B cell (primary cell): ENCODE measurements at regions not wholly inside any gene's neighbourhood (a gene's known extent, or its start where the extent isn't known, plus 50 kb on each side); places are given as distances from the start of the nearest gene placed in this dataset.

Experiments used
- ATAC-seq: fragments of 200-7000 bp; cut with Tn5 transposase; one replicate; pipeline ENCODE4 v1.10.0; 2021; ENCODE audit warnings: low read depth, mild to moderate bottlenecking, moderate number of reproducible peaks, moderate library complexity
- CTCF ChIA-PET: fragments of 350-600 bp; sonication (Branson Sonifier 250); formaldehyde crosslinking; loops from one replicate; lab custom pipeline; 2021; ENCODE audit warnings: antibody characterized with exemption, inconsistent platforms; lab: Charles Lee
- POLR2A ChIA-PET: fragments of 350-600 bp; sonication (Branson Sonifier 250); formaldehyde crosslinking; loops from one replicate; lab custom pipeline; 2021; ENCODE audit warnings: antibody characterized with exemption; lab: Charles Lee
- DNase-seq: peaks from one replicate; pipeline ENCODE4 v3.0.0; 2013
- H2AFZ ChIP-seq: 2 replicates; pipeline ENCODE4 v1.6.1; 2012; ENCODE audit warnings: mild to moderate bottlenecking, low read depth, low read length; ENCODE audit not compliant: insufficient read depth, poor library complexity, severe bottlenecking
- H3K27ac ChIP-seq, 2 donors: 1 replicate in 1 of 2; 2 replicates in 1 of 2; pipeline ENCODE4 v1.5.1; 2012 to 2013; ENCODE audit warnings: low read length in 2 of 2, mild to moderate bottlenecking in 2 of 2, moderate library complexity in 1 of 2
- H3K27me3 ChIP-seq, 4 experiments: fragments of 200-600 bp in 1 of 4; sonication (generic) in 1 of 4; replicated peaks in 1 of 4; 1 replicate in 2 of 4; 2 replicates in 2 of 4; pipeline versions ENCODE4 v1.6.1 to v1.7.0; 2013 to 2016; ENCODE audit warnings: low read length in 3 of 4, mild to moderate bottlenecking in 2 of 4, mixed read lengths in 1 of 4, moderate library complexity in 1 of 4; ENCODE audit not compliant: insufficient read depth in 4 of 4, control insufficient read depth in 3 of 4; ENCODE audit errors: control extremely low read depth in 1 of 4
- H3K36me3 ChIP-seq, 2 experiments: replicated peaks in 1 of 2; 1 replicate in 1 of 2; 2 replicates in 1 of 2; pipeline versions ENCODE4 v1.6.1 to v1.7.1; 2013; ENCODE audit warnings: low read length in 1 of 2; ENCODE audit not compliant: insufficient read depth in 2 of 2, control insufficient read depth in 1 of 2; ENCODE audit errors: control extremely low read depth in 1 of 2, extremely low read depth in 1 of 2
- H3K4me1 ChIP-seq, 2 donors: fragments of 200-600 bp in 1 of 2; sonication (generic) in 1 of 2; 1 replicate in 1 of 2; 2 replicates in 1 of 2; pipeline versions ENCODE4 v1.5.1 to v1.6.1; 2013 to 2017; ENCODE audit warnings: low read length in 2 of 2; ENCODE audit not compliant: control insufficient read depth in 2 of 2, insufficient read depth in 2 of 2
- H3K4me2 ChIP-seq: replicated peaks from 2 replicates; pipeline ENCODE3; 2012; ENCODE audit warnings: mild to moderate bottlenecking, low read depth, low read length; ENCODE audit not compliant: poor library complexity, severe bottlenecking
- H3K4me3 ChIP-seq, 5 experiments: fragments of 200-600 bp in 1 of 5; sonication (generic) in 1 of 5; 1 replicate in 3 of 5; 2 replicates in 2 of 5; pipeline versions ENCODE4 v1.5.1 to v1.7.0; 2011 to 2016; ENCODE audit warnings: low read length in 4 of 5, mild to moderate bottlenecking in 4 of 5, low read depth in 2 of 5, control low read depth in 1 of 5, moderate library complexity in 1 of 5; ENCODE audit not compliant: insufficient read depth in 1 of 5; ENCODE audit errors: control extremely low read depth in 1 of 5, extremely low read depth in 1 of 5
- H3K79me2 ChIP-seq: fragments of 200-600 bp; sonication (generic); one replicate; pipeline ENCODE4 v1.6.0; 2016; ENCODE audit warnings: low read length; ENCODE audit not compliant: control insufficient read depth, insufficient read depth
- H3K9ac ChIP-seq: fragments of 200-600 bp; sonication (generic); 2 replicates; pipeline ENCODE4 v1.6.1; 2017; ENCODE audit warnings: mild to moderate bottlenecking, low read length, moderate library complexity
- H3K9me3 ChIP-seq, 3 donors: one replicate each; pipeline versions ENCODE4 v1.6.1 to v1.7.1; 2013; ENCODE audit warnings: low read length in 2 of 3; ENCODE audit not compliant: control insufficient read depth in 2 of 3, insufficient read depth in 1 of 3; ENCODE audit errors: control extremely low read depth in 1 of 3
- H4K20me1 ChIP-seq: 2 replicates; pipeline ENCODE4 v1.6.0; 2012; ENCODE audit warnings: mild to moderate bottlenecking, low read length; ENCODE audit not compliant: insufficient read depth, control insufficient read depth, poor library complexity, severe bottlenecking
- H3K27ac Mint-ChIP-seq: one replicate; pipeline ENCODE4 v1.8.0; 2021; ENCODE audit warnings: mixed read lengths
- H3K27me3 Mint-ChIP-seq: one replicate; pipeline ENCODE4 v1.8.0; 2021; ENCODE audit warnings: mixed read lengths
- H3K4me1 Mint-ChIP-seq: one replicate; pipeline ENCODE4 v1.8.0; 2021; ENCODE audit warnings: mixed read lengths
- H3K4me3 Mint-ChIP-seq: one replicate; pipeline ENCODE4 v1.8.0; 2021; ENCODE audit warnings: mixed read lengths
- H3K9me3 Mint-ChIP-seq: one replicate; pipeline ENCODE4 v1.8.0; 2022; ENCODE audit warnings: mixed read lengths; ENCODE audit not compliant: insufficient read depth
- EZH2 ChIP-seq: IDR thresholded peaks from 2 replicates; pipeline ENCODE4 v1.6.1; 2012; ENCODE audit warnings: borderline replicate concordance, low read depth, mild to moderate bottlenecking, moderate library complexity, low read length; ENCODE audit not compliant: insufficient read depth, poor library complexity, severe bottlenecking
- WGBS: methylation state at CpG from one replicate; pipeline ENCODE4 v1.1.5; 2013; ENCODE audit warnings: missing lambda C conversion rate; ENCODE audit not compliant: insufficient coverage; 5-methylcytosine and 5-hydroxymethylcytosine counted together
- intact Hi-C: fragments of 100-400 bp; cut with micrococcal nuclease; formaldehyde crosslinking; loops from one replicate; pipeline ENCODE4 v1.10.0; 2022
- TF ChIP-seq, protein P1 (sequence below): fragments of 200-600 bp; IDR thresholded peaks from one replicate; pipeline ENCODE4 v1.8.0; 2022; ENCODE audit warnings: antibody characterized with exemption, mild to moderate bottlenecking

GRCh38 chr5:96033116-96033515 is 71.5 kb upstream of the ELL2 start:
- H3K9ac ChIP-seq, result no peak overlapping the region

DNA sequence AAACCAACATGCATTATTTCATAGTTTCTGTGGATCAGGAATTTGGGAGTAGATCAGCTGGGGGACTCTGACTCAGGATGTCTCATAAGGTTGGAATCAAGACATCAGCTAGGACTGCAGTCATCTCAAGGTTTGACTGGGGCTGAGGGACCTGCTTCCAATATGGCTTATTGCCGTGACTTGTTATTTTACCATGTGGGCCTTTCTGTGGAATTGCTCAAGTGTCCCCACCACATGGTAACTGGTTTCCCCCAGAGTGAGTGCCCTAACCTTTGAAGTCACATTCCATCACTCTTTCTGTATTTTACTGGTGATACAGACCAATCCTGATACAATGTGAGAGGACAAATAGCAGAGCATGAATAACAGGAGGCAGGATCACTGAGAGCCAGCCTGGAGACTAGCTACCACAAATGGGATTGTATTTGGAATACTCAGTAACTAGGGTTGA is 70.2 kb upstream of the ELL2 start:
- no CpG with 5 or more reads among the region's 1 CpG for WGBS
- no peak overlapping the region for H3K4me2 ChIP-seq
- Mint-ChIP-seq H3K4me1 (no peaks in the 10 kb centered on the region), H3K4me3 (no peak overlapping the region), H3K27me3 (no peaks in the 10 kb centered on the region), H3K27ac (no peak overlapping the region), H3K9me3 (no peaks in the 10 kb centered on the region)
- TF ChIP-seq, protein P1, sequence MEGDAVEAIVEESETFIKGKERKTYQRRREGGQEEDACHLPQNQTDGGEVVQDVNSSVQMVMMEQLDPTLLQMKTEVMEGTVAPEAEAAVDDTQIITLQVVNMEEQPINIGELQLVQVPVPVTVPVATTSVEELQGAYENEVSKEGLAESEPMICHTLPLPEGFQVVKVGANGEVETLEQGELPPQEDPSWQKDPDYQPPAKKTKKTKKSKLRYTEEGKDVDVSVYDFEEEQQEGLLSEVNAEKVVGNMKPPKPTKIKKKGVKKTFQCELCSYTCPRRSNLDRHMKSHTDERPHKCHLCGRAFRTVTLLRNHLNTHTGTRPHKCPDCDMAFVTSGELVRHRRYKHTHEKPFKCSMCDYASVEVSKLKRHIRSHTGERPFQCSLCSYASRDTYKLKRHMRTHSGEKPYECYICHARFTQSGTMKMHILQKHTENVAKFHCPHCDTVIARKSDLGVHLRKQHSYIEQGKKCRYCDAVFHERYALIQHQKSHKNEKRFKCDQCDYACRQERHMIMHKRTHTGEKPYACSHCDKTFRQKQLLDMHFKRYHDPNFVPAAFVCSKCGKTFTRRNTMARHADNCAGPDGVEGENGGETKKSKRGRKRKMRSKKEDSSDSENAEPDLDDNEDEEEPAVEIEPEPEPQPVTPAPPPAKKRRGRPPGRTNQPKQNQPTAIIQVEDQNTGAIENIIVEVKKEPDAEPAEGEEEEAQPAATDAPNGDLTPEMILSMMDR, result no peak
- TF ChIP-seq EZH2, result no peak
- no peaks in the 10 kb centered on the region for H3K27me3 ChIP-seq
- no peaks in the 10 kb centered on the region for H3K4me1 ChIP-seq
- ChIA-PET POLR2A (no interaction called here), CTCF (no interaction called here)
- H3K9me3 ChIP-seq, result no peaks in the 10 kb centered on the region
- H3K4me3 ChIP-seq, result no peak overlapping the region
- no peak overlapping the region for H2AFZ ChIP-seq
- ATAC-seq, result no peak
- H4K20me1 ChIP-seq, result no peaks in the 10 kb centered on the region
- H3K36me3 ChIP-seq, result no peaks in the 10 kb centered on the region
- DNase-seq, result no peak
- no peak overlapping the region for H3K27ac ChIP-seq
- intact Hi-C loops, result no loop called here
- H3K9ac ChIP-seq, result no peak overlapping the region
- no peaks in the 10 kb centered on the region for H3K79me2 ChIP-seq

More at GRCh38 chr5:96033116-96033515, 71.5 kb upstream of the ELL2 start:
- Histone ChIP-seq H3K27me3 (no peaks in the 10 kb centered on the region), H3K4me3 (no peak overlapping the region), H2AFZ (no peak overlapping the region), H4K20me1 (no peaks in the 10 kb centered on the region), H3K4me1 (no peaks in the 10 kb centered on the region), H3K4me2 (no peak overlapping the region), H3K79me2 (no peaks in the 10 kb centered on the region), H3K27ac (no peak overlapping the region), H3K9me3 (no peaks in the 10 kb centered on the region), H3K36me3 (no peaks in the 10 kb centered on the region)
- ATAC-seq (no peak), DNase-seq (no peak)
- H3K4me3 Mint-ChIP-seq, result no peak overlapping the region
- H3K27me3 Mint-ChIP-seq, result no peaks in the 10 kb centered on the region
- no peaks in the 10 kb centered on the region for H3K4me1 Mint-ChIP-seq
- POLR2A ChIA-PET, result no interaction called here
- no peak for TF ChIP-seq EZH2
- TF ChIP-seq, protein P1, result no peak
- H3K27ac Mint-ChIP-seq, result no peak overlapping the region
- intact Hi-C loops, result no loop called here
- CTCF ChIA-PET, result no interaction called here
- WGBS, result no CpG with 5 or more reads among the region's 1 CpG
- H3K9me3 Mint-ChIP-seq, result no peaks in the 10 kb centered on the region
